Stimulated activated CD8-positive, alpha-beta memory T cell treated with anti-CD3 and anti-CD28 coated beads, Interleukin-4, amount 100 ng/mL, for 4 hours (primary cell): ENCODE measurements at regions not wholly inside any gene's neighbourhood (a gene's known extent, or its start where the extent isn't known, plus 50 kb on each side); places are given as distances from the start of the nearest gene placed in this dataset.

Experiments
- DNase-seq, 2 donors: peaks; one replicate each; pipeline ENCODE4 v3.0.0-alpha.2; 2020; ENCODE audit warnings: low read depth in 2 of 2, low spot score in 1 of 2

DNA sequence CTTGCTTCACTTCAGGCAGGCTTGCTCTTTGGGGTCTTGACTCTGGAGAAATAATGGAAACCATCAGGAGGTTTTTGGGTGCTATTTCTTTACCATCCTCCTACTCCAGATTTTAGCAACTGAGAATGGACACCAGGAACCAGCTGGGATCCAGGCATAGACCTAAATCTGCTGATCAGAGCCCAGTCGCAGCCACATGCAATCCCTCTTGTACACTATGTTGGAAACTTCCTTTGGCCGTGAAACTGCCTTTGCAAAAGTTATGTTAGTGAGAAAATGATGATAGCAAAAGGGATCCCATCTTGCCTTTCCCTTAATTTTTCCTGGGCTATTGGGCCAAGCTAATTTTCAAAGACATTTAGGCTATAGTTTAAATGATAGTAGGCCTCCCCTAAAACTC, 158.8 kb upstream of the ARL4C start:
- DNase-seq = no peak

DNA sequence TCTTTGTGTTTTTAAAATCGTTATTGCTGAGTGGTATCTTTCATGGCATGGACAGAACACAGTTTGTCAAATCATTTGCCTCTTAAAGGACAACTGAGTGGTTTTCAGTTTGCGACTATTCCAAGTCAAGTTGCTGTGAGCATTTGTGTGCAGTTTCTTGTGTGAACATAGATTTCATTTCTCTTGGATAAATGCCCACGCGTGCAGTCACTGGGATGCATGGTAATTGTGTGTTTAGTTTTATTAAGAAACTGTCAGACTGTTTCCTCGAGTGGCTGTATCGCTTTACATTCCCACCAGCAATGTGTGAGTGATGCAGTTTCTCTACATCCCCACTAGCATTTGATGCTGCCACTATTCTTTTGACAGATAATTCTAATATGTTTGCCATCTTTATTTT, 154.0 kb upstream of the ARL4C start:
- no peak for DNase-seq

DNA sequence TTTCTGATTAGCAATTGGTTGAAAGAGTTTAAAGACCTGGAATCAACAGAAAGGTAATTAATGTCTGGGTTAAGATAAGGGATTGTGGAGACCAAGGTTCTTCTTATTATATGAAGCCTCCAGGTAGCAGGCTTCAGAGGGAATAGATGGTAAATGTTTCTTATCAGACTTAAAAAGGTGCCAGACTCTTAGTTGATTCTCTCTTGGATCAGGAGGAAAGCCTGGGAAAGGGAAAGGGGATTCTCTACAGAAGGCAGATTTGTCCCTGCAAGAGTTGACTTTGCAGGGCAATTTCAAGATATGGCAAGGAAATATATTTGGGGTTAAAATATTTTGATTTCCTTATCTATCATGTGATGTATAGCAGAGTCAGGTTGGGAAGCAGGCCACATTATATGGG, 153.1 kb upstream of the ARL4C start:
- DNase-seq = no peak

DNA sequence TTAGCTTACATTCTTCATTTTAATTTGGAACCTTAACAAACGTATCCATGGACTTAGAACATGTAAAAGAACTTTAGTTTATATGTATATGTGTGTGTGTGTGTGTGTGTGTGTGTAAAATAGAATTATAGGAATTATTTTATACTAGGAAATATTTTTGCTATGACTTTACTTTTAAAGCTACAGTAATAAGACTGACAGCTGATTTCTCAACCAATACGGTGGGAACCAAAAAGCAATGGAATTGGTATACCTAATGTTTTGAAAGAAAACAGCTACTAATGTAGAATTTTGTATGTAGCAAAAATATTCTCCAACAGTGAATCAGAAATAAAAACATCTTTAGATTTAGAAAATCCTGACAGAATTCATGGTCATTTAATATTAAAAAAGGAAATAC, 146.5 kb upstream of the ARL4C start:
- no peak for DNase-seq

DNA sequence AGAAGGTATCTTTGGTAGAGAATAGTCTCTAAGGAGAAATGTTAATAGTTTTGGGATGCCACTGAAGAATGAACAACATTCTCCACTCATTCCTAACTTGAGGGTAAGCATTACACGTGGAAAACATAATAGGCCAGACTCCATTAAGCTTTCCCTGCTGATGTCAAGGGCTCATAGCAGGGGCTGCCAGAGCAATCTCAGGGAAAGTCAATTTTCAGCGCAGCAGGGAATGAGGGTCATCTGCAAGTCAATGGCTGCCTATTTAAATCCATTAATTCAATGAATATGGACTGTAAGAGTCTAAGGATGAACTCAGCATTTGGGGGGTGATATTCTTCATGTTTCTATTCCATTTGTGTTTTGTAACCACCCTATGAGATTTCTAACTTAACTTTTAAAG, 144.2 kb upstream of the ARL4C start:
- no peak for DNase-seq

DNA sequence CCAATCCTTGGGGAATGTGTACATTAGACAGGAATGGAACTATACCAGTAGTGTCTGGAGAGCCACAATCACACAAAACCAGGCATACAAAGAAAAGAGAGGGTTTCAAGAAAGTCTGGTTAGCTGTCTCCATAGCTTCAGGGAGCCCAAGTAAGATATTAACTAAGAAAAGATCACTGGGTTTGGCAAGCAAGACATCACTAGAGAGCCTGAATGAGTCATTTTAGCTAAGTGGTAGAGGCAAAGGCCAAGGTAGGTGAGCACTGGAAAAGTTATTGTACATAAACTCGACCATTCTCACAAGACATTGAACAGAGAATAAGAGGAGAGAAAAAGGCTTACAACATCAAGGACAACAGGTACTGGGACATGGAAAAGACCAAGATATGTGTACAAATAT, 143.8 kb upstream of the ARL4C start:
- no peak for DNase-seq

DNA sequence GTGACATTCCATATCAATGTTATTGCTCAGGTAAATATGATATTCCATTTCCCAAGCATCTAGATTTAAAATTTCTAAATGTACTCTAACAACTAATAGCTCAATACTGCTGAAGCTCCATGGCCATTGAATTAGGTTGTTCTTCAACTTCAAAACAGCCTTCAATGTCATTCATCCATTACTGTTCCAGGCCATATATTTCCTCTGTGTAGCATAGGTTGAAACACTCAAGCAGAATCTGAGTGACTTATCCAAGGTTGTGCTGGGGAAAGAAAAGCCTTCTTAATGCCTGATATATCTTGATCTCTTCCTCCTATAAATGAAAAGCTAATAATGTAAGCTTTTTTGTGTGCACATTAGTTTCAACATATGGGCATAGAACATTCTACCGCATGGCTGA, 142.1 kb upstream of the ARL4C start:
- no peak for DNase-seq

DNA sequence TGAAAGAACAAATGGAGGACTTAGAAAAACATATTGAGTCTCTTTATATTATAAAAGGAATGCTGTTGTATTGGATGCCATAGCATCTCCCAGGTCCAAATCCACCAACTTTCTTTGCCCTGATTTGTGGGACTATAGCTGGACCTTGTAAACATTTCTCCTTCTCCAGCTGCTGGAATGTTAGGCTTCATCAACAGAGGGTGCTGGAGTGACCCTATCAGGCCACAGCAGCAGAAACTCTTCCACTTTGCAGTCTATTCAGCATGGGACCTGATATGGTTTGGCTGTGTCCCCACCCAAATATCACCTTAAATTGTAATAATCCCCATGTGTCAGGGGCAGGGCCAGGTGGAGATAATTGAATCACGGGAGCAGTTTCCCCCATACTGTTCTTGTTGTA, 138.4 kb upstream of the ARL4C start:
- DNase-seq = no peak

DNA sequence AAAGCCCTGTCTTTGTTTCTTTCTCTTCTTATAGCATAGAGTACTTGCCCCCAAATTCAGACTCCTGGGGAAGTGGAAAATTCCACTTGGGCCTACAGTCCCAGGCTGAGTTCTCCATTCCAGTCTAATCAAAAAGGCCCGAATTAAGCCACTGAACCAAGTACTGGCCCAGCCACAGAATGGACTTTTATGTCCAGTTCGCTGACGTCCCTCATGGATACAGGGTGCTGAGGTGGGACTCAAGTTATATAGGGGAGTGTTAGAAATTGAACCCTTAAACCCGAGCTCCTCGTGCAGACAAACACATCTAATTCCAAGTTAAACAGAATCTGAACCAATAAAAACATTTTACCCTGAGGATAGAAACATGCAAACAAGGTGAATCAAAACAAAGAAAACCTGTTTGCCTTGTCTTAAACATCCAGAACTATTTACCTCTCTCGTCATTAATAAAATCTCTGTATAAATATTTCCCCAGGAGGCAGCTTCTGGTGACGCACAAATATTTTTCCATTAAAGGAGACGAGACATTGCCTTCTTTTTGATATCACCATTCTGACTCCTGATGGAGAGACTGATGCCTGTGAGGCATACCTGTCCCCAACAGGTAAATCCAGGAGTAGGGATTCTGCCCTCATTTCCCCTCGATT, 136.8 kb upstream of the ARL4C start:
- DNase-seq = no peak

DNA sequence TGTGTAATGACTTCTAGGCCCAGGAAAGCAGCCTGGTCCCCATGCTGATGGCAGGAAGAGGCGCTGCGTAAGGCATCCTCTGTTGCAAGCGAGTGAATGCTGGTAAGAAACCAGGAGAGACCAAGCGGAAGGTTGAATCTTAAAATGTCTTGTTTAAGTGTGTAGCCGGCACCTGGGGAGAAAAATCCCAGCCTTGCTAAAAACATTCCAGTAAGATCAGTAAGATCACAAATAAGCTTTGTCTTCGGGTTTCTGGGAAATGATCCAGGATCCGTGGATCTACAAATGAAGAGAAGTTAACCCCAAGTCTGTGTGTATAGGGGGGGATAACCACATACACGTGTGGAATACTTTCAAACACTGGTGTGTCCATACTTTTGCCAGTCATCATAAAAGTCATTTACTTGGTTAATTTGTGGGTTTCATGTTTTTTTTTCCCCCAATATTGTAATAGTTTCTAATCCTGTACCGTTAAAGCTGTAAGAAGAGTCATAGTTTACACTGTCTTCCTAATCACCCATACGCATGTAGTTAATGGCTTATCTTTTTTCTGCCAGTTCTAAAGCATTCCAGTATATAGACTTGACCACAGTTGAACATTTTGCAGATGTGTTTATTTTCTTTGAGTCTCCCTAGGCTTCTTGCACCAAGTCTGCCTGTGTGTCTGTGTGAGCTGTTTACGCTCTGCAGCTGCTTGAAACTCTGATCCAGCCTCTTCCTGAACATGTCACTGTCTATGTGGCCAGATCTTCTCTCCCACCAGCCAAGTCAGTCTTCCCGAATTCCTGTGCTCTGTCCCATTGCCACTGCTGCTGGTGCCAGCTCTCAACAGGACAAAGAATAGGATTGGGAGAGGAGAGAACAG, 135.9 kb upstream of the ARL4C start:
- DNase-seq = no peak

DNA sequence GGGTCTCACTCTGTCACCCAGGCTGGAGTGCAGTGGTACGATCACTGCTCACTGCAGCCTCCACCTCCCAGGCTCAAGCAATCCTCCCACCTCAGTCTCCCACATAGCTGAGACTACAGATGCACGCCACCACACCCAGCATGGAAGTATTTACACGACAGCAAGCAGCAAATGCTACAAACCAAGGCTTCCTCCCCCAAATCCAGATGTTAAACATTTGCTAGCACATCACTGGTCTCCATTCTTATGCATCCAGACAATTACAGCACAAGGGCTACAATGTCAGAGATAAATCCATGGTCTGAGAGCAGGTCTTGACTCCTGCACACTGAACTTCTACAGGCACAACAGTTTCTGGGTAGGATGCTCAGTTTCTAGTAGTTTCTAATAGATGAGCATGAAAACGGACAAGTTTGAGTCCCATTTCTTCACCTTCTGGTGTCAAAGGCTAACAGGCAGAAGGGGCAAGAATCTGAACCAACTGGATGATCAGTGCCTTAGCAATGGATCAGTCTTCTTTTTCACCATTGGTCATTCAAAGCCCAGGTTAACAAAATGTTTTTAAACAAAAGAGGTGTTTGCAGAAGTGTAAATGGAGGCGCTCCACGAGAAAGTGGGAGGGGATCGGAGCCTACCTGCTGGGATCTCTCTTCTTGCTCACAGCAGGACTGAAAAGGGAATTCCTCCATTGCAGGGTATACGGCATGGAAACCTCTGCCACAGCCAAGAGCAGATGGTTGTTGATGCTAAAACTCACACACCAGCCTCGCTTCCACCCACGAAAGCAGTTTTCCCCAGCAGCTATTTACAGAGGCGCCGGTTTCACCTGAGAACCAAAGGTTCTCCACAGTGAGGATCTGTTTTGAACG, 135.0 kb upstream of the ARL4C start:
- no peak for DNase-seq

DNA sequence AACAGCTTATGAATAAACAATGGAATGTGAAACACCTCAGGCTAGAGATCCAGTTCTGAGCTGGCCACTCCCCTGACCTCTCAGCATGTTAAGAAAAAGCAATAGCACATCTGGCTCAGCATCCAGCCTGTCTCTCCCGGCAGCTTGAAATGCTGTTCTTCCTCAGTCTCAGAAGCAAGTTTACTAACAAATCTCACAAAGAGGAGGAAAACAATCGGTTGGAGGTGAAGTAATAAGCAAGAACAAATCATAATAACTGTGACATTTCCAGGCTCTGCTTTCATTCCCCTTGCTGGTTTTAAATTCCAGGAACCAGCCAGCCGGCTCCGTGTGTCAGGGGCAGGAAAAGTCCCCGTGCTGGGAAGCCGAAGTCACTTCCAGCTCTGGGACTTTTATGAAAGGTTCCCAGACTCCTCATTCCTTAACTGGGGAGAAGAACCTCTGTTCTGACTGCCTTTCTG, 133.9 kb upstream of the ARL4C start:
- DNase-seq = no peak

DNA sequence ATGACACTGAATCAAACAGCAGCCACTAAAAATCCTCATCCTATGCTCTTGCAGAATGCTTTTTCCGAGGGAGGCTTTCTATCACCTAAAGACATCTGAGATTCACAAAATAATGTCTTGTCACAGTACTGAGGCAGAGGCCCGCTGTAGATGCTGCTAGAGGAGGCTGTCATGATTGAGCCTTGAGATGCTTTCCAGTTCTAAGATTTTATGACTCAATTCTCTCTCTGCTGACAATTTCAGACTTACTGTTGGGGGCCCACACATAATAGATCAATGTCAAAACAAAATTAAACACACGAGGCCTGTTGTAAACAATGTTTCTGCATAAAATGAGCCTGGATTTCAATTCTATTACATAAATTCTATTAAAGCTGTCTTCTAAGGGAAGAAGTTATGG, 132.7 kb upstream of the ARL4C start:
- no peak for DNase-seq

DNA sequence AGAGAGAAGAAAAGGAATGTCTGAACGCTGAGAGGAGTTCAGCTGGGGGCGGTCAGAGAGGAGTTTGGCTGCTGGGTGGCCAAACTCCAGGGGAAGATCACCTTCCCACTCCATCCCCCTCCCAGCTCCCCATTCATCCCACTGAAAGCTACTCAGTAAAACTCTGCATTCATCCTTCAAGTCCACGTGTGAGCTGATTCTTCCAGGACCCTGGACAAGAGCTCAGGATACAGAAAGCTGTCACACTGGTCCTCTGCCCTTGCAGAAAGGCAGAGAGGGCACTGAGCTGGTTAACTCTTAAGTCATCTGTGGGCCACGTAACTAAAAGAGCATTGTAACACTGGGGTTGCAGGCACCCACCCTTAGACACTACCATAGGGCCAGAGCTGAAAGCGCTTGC, 132.1 kb upstream of the ARL4C start:
- no peak for DNase-seq

DNA sequence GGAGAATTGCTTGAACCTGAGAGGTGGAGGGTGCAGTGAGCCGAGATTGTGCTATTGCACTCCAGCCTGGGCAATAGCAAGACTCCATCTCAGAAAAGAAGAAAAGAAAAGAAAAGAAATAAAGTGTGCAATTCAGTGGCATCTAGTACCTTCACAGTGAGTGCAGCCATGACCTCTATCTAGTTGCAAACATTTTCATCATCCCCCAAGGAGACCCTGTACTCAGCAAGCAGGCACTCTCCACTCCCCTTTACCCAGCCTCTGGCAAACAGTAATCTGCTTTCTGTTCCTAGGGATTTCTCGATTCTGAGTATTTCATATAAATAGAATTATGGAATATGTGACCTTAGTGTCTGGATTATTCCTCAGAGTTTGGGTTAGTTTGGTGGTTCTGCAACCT, 130.4 kb upstream of the ARL4C start:
- DNase-seq = no peak

DNA sequence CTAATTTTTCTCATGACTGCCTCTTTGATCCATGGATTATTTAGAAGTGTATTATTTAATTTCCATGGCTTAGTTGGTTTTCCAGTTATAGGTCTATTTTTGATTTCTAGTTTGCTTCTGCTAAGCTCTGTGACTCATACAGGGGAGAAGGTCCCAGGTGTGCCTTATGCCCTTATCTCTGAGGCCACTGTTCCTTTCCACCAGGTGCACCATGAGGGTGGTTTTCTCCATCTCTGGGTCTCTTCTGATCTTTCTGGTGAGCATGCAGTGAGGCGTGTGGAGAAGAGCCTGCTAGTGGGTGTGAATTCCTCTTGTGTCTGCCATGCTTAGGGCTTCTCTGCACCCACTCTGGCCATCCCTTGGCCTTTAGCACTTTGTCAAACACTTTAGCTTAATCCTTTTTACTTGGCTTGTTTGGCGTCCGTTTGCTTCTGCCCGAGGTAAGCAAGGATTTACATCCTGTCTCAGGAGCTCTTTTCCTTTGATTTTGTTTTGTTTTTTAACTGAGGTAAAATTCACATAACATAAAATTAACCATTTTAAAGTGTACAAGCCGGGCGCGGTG, 129.8 kb upstream of the ARL4C start:
- DNase-seq = no peak

DNA sequence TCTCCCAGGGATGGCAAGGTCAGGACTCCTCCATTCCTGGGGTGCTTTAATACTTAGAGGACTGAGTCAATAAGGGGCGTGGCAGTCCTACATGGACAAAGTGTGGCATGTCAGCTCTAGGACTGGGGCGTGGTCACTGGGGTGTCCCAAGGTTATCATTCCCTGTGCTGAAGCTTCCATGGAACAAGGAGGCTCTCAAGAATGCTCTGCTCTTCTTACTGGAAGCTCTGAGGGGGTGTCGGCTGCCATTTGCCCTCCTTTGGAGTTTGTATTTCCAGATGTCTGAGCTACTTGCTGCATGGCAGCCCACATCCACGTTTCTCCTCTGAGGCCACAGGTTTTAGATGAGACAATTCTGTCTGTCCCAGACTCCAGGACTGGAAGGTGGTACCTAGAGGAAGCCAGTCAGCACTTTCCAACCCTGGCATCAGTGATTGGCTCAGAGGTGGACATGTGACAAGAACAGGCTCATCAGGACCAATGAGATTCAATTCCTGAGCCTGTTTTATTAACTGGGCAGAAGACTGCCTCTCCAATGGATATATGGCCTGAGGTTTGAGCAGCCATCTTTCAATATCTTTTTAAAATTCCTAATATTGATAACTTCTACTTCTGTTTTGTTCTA, 128.9 kb upstream of the ARL4C start:
- DNase-seq = no peak

DNA sequence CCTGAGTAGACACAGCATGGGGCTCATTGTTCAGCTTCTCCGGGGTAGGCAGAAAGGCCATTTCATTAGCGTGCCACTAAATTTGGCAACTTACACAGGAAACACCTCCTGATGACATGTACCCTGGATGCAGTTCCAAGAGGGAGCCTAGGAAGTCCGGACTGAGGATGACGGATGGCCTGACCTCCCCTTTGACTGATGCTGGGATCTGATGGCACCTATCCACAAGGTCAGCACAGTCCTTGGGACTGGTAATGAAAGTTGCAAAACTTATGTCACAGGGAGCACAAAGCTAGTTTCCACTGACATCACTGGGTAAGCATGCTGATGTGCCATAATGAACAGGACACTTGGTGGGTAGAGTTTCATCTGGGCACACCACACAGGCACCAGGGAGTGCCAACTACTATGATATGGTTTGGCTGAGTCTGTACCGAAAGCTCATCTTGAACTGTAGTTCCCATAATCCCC, 126.7 kb upstream of the ARL4C start:
- DNase-seq = no peak

DNA sequence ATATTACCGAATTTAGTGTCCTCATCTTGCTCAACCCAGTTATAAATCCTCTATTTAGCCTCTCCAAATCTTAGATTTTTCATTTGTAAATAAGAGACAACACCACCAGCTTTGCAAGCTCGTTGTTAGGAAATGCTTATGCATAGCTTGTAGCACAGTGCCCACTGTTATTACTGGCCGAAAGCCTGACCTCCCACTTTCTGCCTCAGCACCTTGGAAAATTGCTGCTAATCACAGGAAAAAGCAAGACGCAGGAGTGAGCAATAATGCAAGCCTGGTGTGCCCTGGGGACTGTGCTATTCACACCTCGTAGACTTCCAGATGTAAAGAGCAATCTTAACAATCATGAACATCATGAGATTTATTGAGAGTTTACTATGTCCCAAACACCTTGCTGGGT, 124.2 kb upstream of the ARL4C start:
- no peak for DNase-seq

DNA sequence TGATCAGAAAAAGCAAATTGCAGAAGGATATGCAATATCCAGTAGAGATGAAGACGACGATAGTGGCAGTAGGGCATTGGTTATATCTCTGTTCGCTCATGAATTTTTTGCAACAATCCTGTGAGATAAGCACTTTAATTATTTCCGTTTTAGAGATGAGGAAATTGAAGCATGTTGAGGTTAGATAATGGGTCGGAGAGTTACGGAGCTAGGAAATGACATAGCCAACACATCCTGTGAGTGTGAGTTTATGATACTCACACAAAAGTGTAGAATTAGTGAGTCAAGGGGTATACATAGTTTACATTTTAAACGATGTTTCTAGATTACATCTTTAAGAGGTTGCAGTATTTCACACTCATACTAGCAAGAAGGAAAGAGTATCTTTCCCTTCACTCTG, 123.1 kb upstream of the ARL4C start:
- no peak for DNase-seq
